HG03469 (cell line): ENCODE measurements at regions not wholly inside any gene's neighbourhood (a gene's known extent, or its start where the extent isn't known, plus 50 kb on each side); places are given as distances from the start of the nearest gene placed in this dataset.
"Not testable (repeated sequence)": the region's sequence is repeated elsewhere in the genome, so short reads cannot be mapped to it uniquely, and the experiment has no call there.

Experiments used
- ATAC-seq: cut with Tn5 transposase; IDR thresholded peaks from one replicate; pipeline ENCODE4 v1.9.1; 2021; ENCODE audit warnings: mild to moderate bottlenecking, moderate library complexity, moderate number of reproducible peaks; ENCODE audit not compliant: unreplicated experiment

- not testable (repeated sequence) for ATAC-seq
Observed at GRCh38 chr16:29175411-29176153, 190.7 kb downstream of the LAT start.

GRCh38 chr16:29173371-29174305, 188.8 kb downstream of the LAT start:
- ATAC-seq = not testable (repeated sequence)

GRCh38 chr16:29172098-29172724, 187.4 kb downstream of the LAT start:
- ATAC-seq = not testable (repeated sequence)

- not testable (repeated sequence) for ATAC-seq
Observed at GRCh38 chr16:29171296-29171695, 186.4 kb downstream of the LAT start.

GRCh38 chr16:29170393-29171119, 185.7 kb downstream of the LAT start:
- ATAC-seq = not testable (repeated sequence)

- not testable (repeated sequence) for ATAC-seq
Observed at GRCh38 chr16:29169295-29169994, 184.6 kb downstream of the LAT start.

GRCh38 chr16:29168515-29169259, 183.8 kb downstream of the LAT start:
- not testable (repeated sequence) for ATAC-seq

GRCh38 chr16:29164442-29165089, 179.7 kb downstream of the LAT start:
- ATAC-seq = not testable (repeated sequence)

- not testable (repeated sequence) for ATAC-seq
Observed at GRCh38 chr16:29160171-29160570, 175.3 kb downstream of the LAT start.

- not testable (repeated sequence) for ATAC-seq
Observed at GRCh38 chr16:29159603-29160002, 174.8 kb downstream of the LAT start.

- ATAC-seq = no peak
Observed at GRCh38 chr16:29158785-29159184, 173.9 kb downstream of the LAT start.

- ATAC-seq = not testable (repeated sequence)
Observed at GRCh38 chr16:29158031-29158784, 173.4 kb downstream of the LAT start.

- not testable (repeated sequence) for ATAC-seq
Observed at GRCh38 chr16:29157051-29157923, 172.4 kb downstream of the LAT start.

- ATAC-seq = no peak
Observed at GRCh38 chr16:29156511-29156910, 171.7 kb downstream of the LAT start.

- ATAC-seq = not testable (repeated sequence)
Observed at GRCh38 chr16:29155866-29156200, 171.0 kb downstream of the LAT start.

GRCh38 chr16:29155131-29155865, 170.4 kb downstream of the LAT start:
- ATAC-seq = not testable (repeated sequence)
